ENCODE measurements at regions not wholly inside any gene's neighbourhood (a gene's known extent, or its start where the extent isn't known, plus 50 kb on each side); places are given as distances from the start of the nearest gene placed in this dataset.
"Not testable (repeated sequence)": the region's sequence is repeated elsewhere in the genome, so short reads cannot be mapped to it uniquely, and the experiment has no call there.

- DNase-seq (ENCODE audit: extremely low read depth in 1 of 2, low read depth in 1 of 2) = no peak
Measured at GRCh38 chr7:69070476-69070875, 527.8 kb upstream of the AUTS2 start.

- DNase-seq (ENCODE audit: extremely low read depth in 1 of 2, low read depth in 1 of 2) = no peak
Measured at GRCh38 chr7:69076566-69076965, 521.7 kb upstream of the AUTS2 start.

- DNase-seq (ENCODE audit: extremely low read depth in 1 of 2, low read depth in 1 of 2) = no peak
Measured at GRCh38 chr7:69078997-69079769, 519.1 kb upstream of the AUTS2 start.

- DNase-seq (ENCODE audit: extremely low read depth in 1 of 2, low read depth in 1 of 2) = not testable (repeated sequence)
Measured at GRCh38 chr7:69087281-69087680, 511.0 kb upstream of the AUTS2 start.

- DNase-seq (ENCODE audit: extremely low read depth in 1 of 2, low read depth in 1 of 2) = no peak
Measured at GRCh38 chr7:69088185-69088584, 510.1 kb upstream of the AUTS2 start.

- no peak for DNase-seq (ENCODE audit: extremely low read depth in 1 of 2, low read depth in 1 of 2)
Measured at GRCh38 chr7:69090936-69091335, 507.3 kb upstream of the AUTS2 start.

GRCh38 chr7:69091521-69091920 lies 506.8 kb upstream of the AUTS2 start:
- DNase-seq (ENCODE audit: extremely low read depth in 1 of 2, low read depth in 1 of 2) = no peak

- DNase-seq (ENCODE audit: extremely low read depth in 1 of 2, low read depth in 1 of 2) = no peak
Measured at GRCh38 chr7:69095127-69095526, 503.1 kb upstream of the AUTS2 start.

- no peak for DNase-seq (ENCODE audit: extremely low read depth in 1 of 2, low read depth in 1 of 2)
Measured at GRCh38 chr7:69095649-69096048, 502.6 kb upstream of the AUTS2 start.

GRCh38 chr7:69104023-69104422 lies 494.3 kb upstream of the AUTS2 start:
- no peak for DNase-seq (ENCODE audit: extremely low read depth in 1 of 2, low read depth in 1 of 2)

GRCh38 chr7:69105092-69105491 lies 493.2 kb upstream of the AUTS2 start:
- no peak for DNase-seq (ENCODE audit: extremely low read depth in 1 of 2, low read depth in 1 of 2)

- DNase-seq (ENCODE audit: extremely low read depth in 1 of 2, low read depth in 1 of 2) = no peak
Measured at GRCh38 chr7:69105981-69106380, 492.3 kb upstream of the AUTS2 start.

GRCh38 chr7:69106449-69106848 lies 491.8 kb upstream of the AUTS2 start:
- DNase-seq (ENCODE audit: extremely low read depth in 1 of 2, low read depth in 1 of 2) = not testable (repeated sequence)

- not testable (repeated sequence) for DNase-seq (ENCODE audit: extremely low read depth in 1 of 2, low read depth in 1 of 2)
Measured at GRCh38 chr7:69106946-69107345, 491.3 kb upstream of the AUTS2 start.

GRCh38 chr7:69108097-69108496 lies 490.2 kb upstream of the AUTS2 start:
- no peak for DNase-seq (ENCODE audit: extremely low read depth in 1 of 2, low read depth in 1 of 2)

- no peak for DNase-seq (ENCODE audit: extremely low read depth in 1 of 2, low read depth in 1 of 2)
Measured at GRCh38 chr7:69109246-69109645, 489.0 kb upstream of the AUTS2 start.

- no peak for DNase-seq (ENCODE audit: extremely low read depth in 1 of 2, low read depth in 1 of 2)
Measured at GRCh38 chr7:69109879-69110278, 488.4 kb upstream of the AUTS2 start.

- no peak for DNase-seq (ENCODE audit: extremely low read depth in 1 of 2, low read depth in 1 of 2)
Measured at GRCh38 chr7:69110450-69111050, 487.7 kb upstream of the AUTS2 start.

- DNase-seq (ENCODE audit: extremely low read depth in 1 of 2, low read depth in 1 of 2) = no peak
Measured at GRCh38 chr7:69114374-69114773, 483.9 kb upstream of the AUTS2 start.

GRCh38 chr7:69115788-69116187 lies 482.5 kb upstream of the AUTS2 start:
- no peak for DNase-seq (ENCODE audit: extremely low read depth in 1 of 2, low read depth in 1 of 2)

GRCh38 chr7:69116196-69116595 lies 482.1 kb upstream of the AUTS2 start:
- not testable (repeated sequence) for DNase-seq (ENCODE audit: extremely low read depth in 1 of 2, low read depth in 1 of 2)

GRCh38 chr7:69122953-69123352 lies 475.3 kb upstream of the AUTS2 start:
- no peak for DNase-seq (ENCODE audit: extremely low read depth in 1 of 2, low read depth in 1 of 2)
